ENCODE measurements at regions not wholly inside any gene's neighbourhood (a gene's known extent, or its start where the extent isn't known, plus 50 kb on each side); places are given as distances from the start of the nearest gene placed in this dataset.
"Not testable (repeated sequence)": the region's sequence is repeated elsewhere in the genome, so short reads cannot be mapped to it uniquely, and the experiment has no call there.

DNA sequence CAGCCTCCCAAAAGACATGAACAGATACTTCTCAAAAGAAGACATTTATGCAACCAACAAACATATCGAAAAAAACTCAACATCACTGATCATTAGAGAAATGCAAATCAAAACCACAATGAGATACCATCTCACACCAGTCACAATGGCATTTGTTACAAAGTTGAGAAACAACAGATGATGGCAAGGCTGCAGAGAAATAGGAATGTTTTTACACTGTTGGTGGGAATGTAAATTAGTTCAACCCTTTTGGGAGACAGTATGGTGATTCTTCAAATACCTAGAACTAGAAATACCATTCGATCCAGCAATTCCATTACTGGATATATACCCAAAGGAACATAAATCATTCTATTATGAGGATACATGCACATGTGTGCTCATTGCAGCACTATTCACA lies 1349.2 kb upstream of the GJE1 start:
- DNase-seq: not testable (repeated sequence)

DNA sequence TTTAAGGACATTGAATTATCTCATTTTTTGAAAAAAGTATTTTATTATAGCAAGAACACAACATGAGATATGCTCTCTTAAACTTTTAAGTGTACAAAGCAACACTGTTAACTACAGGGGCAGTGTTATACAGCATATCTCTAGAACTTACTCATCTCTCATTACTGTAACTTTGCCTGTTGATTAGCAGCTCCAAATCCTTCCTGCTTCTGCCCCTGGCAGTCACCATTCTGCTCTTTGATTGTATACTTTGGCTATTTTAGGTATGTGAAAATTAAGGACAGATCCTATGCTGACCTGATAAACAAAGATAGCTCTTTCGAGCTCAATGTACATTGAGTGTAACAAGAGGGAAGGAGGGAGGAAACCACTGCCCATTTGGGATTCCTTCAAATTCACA lies 1349.8 kb upstream of the GJE1 start:
- no peak for DNase-seq

DNA sequence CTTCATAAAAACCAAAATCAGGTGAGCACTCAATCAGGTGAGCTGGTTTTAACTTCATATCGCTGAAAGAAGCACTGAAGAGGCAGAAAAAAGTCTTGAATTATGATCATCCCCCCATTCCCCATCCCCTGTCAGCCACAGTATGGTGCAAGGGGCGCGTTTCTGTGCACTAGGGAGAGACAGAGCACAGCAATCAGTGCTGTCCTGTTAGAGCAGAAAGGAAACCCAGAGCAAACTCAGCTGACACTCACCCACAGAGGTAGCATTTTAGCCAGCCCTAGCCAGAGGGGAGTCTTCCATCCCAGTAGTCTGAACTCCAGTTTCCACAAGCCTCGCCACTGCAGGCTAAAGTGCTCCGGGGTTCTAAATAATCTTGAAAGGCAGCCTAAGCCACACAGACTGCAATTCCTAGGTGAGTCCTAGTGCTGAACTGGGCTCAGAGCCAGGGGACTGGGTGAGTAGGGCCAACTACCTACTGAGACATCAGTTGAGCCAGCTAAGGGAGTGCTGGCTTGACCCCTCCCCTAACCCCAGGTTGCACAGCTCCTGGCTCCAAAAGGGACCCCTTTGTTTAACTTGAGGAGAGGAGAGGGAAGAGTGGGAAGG lies 1352.6 kb upstream of the GJE1 start:
- no peak for DNase-seq

DNA sequence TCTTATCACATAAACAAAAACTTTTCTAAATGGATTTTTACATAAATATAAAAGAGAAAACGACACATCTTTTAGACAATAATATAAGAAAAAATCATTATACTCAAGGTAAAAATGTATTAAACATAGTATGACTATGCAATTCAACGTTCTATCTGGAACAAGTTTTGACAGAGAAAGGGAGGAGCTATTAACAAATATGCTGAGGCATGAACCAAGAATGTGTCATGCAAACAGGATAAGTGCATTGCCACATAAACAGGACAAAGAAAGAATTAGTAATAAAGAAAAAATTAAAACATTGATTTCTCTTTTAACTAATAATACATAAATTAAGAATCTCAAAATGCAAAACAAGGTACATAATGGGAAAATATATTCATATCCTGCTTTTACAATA lies 1353.4 kb upstream of the GJE1 start:
- no peak for DNase-seq

DNA sequence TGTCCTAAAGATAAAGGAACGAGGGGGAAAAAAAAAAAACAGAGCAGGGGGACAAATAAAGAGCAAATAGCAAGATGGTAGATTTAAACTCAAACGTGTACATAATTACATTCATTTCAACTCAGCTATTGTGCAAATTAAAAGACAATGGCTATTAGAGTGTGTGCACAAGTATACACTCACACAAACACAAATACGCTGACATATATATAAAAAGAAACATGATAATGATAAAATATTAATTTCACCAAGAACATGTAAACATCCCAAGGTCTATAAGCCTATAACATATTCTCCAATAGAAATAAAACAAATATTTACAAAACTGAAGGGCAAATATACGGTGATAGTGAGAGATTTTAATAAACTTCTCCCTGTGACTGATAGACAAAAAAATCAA lies 1354.9 kb upstream of the GJE1 start:
- DNase-seq: no peak

DNA sequence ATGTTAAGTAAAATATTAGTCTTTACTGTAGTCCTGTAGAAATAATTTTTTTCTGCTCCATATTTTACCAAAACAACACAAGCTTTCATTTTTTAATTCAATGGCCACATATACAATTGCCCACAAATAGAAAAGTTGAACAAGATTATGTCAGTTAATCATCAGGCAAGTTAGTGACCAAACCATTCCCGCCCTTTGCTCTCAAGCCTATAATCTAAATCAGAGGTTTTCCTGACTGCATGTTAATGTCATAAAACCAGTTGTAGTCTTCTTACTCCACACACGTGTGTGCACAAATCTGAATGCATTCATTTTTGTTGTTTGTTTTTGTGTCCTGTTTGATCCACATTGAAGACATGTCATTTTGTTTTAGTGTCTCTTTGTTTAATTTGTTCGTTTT lies 1357.7 kb upstream of the GJE1 start:
- DNase-seq: no peak

DNA sequence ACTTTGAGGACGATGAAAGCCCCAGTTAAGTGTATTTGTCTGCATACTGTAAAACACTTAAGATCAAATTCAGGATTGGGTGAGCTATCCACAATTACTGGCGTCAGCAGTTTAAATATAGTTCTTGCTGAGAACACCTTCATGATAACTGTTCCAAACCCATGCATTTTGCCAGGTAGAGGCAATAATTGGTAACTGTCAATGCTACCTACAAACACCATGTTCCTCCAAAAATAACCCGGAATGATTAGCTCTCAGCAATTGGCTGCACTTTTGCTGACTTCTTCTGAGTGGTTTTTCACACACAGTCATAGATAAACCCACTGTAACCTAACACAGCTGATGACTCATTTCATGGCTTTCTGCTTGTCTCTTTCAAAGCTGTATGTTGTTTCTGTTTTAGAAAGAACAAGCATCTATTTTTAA lies 1358.6 kb upstream of the GJE1 start:
- DNase-seq: no peak

DNA sequence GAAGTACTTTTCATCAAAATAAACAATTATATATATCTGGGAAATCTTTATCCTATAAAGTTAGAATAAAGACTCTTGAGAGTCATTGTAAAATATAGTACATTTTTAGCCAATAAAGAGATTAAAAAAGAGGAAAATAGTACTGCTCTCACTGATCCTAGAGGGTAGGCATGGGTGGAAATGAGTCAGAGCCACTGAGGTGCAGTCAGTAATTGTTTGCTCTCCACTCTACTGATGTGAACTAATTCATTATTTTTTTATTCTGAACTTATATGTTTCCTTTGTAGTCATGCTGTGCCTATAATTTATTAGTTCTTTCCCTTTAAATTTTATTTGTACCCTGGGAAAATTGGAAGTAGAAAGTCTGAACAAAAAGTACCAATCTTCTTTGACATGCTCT lies 1359.4 kb upstream of the GJE1 start:
- DNase-seq: no peak

DNA sequence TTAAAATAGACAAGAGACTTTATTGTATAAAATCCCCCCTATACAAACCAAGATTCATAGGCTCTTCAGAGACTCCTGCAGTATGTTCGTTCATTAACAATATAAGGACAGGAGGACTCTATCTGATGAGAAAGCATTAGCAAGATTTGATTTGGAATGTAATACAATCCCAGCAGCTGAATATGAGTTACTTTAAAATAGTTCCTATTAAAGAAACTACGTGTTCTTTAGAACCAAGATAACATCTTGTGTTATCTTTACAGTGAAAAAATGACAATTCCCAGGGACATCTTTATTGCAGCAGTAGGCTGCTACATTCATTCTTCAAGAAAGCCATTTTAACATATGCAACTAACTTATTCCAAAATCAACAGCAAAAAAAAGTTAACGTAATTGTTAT lies 1360.1 kb upstream of the GJE1 start:
- no peak for DNase-seq

DNA sequence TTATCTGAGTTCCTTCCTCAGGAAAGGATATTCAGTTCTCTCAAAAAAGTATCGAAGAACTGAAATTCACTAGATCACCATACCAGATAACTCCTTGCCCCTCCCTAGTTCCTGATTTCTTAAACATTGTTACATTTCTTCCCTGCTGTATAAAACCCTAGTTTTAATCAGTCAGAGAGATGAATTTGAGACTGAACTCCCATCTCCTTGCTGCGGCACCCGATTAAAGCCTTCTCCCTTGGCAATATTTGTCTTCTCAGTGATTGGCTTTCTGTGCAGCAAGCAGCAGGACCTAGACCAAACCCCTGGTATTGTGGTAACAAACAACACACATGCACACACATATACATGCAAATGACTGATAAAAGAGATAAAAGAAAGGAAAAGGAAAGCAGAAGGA lies 1364.6 kb upstream of the GJE1 start:
- DNase-seq: no peak

DNA sequence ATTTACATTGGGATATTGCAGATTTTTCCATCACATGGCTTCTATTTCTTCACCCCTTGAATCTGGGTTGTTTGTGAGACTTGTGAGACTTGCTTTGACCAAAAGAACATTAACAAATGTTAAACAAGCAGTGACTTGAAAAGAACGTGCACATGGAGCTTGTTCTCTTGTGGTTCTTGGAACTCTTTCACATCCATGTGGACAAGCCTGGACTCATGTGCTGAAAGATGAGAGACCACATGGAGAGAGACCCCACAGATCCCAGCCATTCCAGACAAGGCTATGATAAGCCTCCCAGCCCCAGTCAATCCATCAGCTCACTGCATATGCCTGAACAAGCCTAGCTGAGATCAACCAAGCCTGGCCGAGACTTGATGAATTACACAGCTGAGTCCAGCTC lies 1365.7 kb upstream of the GJE1 start:
- DNase-seq: no peak

DNA sequence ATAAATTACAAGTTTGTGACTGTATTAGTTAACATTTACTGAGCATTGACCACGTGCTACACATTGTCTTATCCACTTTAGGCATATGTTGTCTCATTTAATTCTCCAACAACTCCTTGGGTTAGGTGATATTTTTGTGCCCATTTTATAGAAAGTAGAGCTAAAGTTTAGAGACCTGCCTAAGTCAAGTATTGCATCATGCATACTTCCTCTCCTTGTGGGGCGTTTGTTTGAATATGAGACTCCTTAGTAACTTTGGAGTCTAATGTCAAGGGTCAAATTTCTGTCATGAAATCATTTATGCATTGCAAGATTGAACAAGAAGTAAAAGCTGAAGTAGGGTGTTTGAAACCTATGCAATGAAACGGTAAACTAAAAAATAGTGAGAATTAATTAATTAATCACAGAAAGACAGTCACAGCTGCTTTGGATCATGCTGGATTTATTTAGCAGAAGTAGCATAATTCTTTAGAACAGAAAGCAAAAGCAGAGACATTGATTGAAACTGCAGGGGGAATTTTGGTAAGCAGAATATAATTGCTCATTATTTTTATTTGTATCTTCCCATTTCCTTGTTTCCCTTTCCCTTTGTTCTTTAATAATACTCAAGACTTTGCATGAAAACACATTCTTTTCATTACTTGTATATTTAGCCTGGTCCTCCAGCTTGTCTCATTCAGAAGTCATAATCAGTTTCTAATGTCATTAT lies 1374.4 kb upstream of the GJE1 start:
- no peak for DNase-seq

DNA sequence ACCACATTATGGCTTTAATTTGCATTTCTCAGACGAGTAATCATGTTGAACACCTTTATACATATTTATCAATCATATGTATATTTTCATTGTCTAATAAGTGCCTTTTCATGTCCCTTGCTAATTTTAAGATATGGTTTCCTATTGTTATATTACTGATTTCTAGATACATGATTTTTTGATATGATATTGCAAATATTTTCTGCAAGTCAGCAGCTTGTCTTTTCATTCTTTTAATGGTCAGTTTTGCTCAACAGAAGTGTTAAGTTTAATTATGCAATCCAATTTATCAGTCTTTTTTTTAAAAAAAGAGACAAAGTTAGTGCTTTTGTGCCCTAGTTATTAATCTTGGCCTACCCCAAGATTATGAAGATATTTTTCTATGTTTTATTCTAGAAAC lies 1377.8 kb upstream of the CITED2 start:
- no peak for DNase-seq

DNA sequence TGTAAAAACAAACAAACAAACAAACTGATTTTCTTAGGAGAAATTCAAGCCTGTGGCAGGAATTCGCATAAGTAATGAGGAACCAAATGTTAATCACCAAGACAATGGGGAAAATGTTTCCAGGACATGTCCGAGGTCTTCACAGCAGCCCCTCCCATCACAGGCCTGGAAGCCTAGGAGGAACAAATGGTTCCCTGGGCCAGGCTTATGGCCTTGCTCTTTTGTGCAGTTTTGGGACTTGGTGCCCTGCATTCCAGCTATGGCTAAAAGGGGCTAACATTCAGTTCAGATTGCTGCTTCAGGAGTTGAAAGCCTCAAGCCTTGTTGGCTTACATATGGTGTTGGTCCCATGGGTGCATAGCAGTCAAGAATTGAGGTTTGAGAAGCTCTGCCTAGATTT lies 1372.7 kb upstream of the CITED2 start:
- no peak for DNase-seq

DNA sequence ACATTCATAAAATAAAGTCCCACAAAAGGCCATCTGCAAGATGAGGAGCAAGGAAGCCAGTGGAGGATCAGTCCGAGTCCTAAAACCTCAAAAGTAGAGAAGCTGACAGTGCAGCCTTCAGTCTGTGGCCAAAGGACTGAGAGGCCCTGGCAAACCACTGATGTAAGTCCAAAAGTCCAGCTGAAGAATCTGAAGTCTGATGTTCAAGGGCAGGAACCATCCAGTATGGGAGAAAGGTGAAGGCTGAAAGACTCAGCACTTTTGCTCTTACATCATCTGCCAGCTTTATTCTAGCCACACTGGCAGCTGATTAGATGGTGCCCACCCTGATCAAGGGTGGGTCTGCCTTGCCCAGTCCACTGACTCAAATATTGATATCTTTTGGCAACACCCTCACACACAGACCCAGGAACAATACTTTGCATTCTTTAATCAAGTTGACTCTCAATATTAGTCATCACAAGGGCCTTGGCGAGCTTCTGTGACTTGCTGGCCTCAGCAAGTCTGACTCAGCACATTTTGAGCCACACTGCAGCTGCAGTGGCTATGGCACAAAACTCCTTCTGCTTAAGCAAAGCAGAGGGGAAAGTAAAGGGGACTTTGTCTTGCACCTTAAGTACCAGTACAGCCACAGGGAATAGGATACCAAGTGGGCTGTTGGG lies 1370.3 kb upstream of the CITED2 start:
- DNase-seq: no peak

DNA sequence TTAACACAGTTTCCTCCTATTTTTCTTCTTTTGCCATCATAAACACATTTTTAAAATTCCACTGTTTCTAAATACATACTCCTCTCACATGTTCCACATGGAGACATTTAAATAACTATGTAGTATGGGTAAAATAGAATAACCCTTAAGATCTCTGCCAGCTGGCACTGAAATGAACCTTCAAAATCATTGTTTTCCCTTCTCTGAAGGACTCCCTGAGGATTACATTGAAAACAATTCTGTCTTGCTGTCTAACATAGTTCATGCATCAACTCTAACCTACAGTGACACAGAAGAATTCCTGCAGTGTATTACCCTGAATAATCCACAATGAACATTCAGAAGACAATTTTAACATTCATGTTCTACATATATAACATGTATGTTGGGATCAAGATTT lies 1361.8 kb upstream of the CITED2 start:
- no peak for DNase-seq

DNA sequence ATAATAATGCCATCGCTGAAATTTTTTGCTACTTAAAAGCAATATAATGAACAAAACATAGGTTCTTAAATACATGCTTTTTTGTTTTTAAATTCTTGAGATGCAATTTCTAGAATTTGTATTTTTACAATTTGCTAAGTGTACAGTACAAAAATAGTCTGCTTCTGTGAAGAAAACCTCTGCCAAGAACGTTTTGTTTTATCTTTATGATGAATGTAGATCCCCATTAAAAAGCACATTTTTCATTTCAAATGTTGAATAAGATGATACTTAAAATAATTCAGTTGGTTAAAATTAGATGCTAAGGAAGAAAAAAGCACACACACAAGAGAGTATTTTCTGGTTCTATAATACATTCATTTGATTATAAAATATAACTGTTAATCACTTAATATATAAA lies 1358.5 kb upstream of the CITED2 start:
- no peak for DNase-seq

DNA sequence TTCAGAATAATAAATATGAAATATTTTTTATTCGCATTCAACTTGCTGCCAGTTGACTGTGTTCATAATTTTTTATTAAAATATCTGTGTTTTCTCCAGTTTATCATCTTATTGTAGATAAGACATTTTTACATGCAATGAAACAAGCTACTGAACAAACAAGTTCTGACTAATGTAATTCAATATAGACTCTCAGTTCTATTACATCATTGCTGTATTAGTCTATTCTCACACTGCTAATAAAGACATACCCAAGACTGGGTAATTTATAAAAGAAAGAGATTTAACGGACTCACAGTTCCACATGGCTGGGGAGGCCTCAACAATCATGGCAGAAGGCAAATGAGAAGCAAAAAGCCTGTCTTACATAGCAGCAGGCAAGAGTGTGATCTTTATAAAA lies 1357.7 kb upstream of the CITED2 start:
- DNase-seq: no peak

DNA sequence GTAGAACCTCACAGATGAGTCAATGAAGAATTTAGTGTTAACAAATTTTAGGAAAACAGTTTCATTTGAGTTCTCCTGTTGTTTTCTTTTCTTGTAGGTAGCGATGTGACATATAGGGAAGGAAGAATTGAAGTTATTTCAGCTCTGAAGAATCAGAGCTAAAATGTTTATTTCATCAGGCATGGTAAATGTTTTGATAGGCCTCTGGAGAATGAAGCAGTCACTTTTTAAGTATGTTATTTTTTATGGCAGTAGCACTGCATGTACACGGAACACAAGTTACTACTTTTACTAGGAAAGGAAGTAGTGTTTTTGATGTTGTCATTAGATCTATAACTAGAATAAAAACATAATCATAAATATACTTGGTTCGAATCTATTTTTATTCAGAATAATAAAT lies 1357.3 kb upstream of the CITED2 start:
- no peak for DNase-seq

DNA sequence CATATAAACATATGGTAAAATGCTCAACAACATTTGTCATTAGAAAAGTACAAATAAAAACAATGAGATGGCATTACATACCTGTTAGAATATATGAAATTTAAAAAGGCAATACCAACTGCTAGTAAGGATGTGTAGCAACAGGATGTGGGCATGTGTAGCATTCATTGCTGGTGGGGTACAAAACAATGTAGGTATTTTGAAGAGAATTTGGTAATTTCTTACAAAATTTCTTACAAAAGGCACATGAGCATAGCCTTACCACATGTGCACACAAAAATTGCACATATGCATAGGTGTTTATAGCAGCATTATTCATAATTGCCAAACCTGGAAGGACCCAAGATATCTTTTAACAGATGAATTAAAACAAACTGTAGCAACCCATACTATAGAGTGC lies 1355.1 kb upstream of the CITED2 start:
- DNase-seq: no peak

DNA sequence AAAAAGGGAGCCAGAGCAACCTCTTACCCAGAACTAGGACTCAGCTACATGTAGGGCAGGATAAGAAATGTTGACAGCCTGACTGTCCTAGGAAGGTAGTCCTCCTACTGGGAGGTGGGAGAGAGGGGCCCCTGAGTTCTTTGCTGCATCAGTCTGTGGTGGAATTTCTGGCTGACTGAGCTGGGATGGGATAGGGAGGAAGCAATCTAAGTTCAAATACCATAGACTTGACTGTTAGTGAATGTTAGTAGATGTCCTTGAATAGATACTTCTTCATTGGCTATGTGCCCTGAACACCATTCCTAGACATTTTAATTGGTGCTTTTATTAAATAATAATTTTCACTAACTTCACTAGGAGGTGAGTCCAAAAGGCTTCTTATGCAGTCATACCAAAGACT lies 1343.6 kb upstream of the CITED2 start:
- DNase-seq: no peak

DNA sequence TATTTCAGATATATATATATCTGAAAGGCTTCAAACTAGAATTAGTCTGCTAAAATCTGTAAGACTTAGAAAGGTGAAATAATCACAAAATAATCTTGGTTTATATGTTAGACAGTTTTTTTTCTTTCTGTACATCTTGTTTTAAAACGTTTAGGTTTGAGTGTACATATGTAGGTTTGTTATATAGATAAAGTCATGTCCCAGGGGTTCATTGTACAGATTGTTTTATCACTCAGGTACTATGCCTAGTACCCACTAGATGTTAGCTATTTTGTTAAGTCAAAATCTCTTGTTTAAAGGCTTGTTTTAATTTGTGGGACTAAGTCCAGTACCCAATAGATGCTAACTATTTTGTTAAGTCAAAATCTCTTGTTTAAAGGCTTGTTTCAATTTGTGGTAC lies 1339.0 kb upstream of the CITED2 start:
- no peak for DNase-seq

DNA sequence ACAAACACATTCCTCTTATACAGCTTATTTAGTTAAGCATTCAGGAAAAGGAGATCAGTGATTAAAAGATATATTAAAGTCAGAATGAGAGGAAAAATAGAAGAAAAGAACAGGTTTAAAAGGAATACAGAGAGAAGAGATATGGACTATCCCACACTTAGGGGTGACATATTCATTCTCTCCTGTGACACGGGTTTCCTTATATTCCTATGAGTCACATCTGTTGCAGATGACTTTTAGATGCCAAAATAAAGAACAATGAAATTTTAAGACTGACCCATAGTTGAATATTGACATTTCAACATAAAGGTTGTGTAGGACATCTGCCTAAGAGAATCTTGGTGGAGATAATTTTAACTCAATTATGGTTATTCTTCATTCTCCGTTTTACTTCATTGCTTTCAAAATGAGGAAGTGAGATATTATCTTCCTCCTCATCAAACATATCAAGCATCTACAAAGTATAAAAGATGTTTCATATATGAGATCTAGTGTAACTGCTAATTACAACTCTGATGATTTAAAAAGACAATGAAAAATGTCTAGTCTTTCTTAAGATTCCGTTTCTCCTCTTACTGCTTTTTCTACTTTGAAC lies 1336.7 kb upstream of the CITED2 start:
- no peak for DNase-seq

DNA sequence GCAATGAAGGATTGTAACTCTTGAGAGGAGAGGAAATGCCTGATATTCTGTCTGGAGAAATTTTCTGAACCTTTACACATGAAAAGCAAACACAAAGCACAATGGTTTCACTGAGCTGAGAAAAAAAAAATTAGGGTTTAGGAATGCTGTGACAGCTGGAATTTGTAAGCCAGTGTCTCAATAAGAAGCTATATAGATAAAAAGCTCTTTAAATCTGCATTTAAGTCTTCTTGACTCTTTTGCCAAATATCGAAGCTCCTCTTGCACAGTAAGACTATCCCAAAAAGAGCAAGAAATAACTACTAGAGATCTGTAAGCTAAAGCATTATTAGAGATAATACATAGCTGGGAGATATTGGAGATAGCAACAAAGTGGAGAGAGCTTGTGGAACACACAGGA lies 1334.0 kb upstream of the CITED2 start:
- no peak for DNase-seq
